ENCODE measurements at regions not wholly inside any gene's neighbourhood (a gene's known extent, or its start where the extent isn't known, plus 50 kb on each side); places are given as distances from the start of the nearest gene placed in this dataset.

DNA sequence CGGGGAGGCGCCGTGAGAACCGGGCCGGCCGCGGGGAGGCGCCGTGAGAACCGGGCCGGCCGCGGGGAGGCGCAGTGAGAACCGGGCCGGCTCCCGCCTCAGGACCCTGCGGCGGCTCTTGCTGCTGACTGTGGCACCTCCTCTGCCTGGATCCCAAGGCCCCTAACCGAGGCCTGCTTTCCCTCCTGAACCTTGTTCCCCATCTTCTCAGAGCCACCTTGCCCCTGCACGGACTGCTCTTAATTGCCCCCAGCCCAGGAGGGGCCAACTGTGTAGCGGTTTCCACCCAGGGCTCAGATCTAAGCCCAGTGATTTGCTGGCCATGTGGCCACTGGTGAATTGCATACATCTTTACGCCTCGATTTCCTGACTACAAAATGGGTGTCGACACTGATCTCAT lies 112.2 kb upstream of the B3GAT1 start:
- intact Hi-C loops (cut with DNase I), result no loop called here
- peak in 1 of 10 donors; percentile 34 for DNase-seq

DNA sequence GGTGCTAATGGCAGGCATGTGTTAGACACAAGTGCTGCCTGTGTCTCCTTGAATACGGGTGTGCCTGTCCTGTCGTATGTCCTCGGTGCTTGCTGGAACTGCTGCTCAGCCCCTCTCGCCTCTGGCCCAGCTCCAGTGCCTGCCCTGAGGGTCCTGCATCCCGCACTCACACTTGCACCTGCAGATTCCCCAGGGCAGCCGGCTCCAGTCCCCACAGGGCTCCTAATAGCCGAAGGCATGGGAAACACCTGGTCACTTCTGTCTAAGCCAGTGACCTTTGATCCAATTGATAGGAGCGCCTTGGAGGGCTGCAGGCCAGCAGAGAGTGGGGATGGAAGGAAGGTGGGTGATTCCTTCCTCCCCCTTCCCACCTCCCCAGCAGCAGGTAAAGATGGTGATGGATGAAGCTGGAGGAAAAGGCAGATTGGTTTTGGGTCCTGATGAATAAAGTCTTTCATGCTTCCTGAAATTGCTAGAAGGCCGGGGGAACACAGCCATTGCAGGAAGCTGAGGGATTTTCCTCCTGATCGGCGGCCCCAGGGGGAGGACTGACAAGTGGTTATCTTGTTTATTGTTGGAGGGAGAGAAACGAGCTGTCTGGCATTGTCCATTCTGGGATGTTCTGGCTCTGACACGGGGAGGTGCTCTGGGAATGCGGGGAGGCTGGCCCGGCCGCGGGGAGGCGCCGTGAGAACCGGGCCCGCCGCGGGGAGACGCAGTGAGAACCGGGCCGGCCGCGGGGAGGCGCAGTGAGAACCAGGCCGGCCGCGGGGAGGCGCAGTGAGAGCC lies 110.9 kb upstream of the B3GAT1 start:
- DNase-seq, result peak in 2 of 10 donors; percentile 39 to 49
- intact Hi-C loops (cut with DNase I), result no loop called here

DNA sequence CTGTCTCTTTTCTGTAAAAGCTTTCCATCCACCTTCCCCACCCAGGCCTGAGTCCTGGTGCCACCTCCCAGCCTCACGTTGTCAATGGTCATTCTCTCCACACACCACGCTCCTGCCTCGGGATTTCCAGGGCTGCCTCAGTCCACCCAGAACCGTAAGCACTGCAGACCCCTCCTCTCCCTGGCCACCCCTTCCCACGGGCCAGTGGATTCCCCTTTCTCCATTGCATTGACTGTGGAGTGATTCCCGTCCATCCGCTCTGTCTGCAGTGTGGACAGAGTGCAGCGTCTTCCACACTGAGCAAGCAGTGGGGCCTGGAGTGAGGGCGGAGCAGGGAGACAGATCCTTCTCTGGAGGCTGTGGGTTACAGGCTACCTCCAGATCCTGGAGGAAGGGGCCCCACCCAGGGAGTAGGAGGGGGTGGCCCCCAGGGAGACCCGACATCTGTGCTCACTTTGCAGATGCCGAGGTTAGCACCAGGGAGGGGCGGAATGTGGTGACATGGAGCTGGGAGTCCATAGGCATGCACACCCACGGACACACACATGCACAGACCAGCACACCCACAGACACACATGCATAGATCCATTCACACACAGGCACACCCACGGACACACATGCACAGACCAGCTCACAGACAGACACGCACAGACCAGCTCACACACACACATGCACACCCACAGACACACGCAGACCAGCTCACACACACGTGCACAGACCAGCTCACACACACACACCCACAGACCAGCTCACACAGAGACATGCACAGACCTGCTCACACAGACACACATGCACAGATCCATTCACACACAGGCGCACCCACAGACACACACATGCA lies 109.6 kb upstream of the B3GAT1 start:
- intact Hi-C loops (cut with DNase I), result no loop called here
- peak in 2 of 10 donors; percentile 36 to 46 for DNase-seq

DNA sequence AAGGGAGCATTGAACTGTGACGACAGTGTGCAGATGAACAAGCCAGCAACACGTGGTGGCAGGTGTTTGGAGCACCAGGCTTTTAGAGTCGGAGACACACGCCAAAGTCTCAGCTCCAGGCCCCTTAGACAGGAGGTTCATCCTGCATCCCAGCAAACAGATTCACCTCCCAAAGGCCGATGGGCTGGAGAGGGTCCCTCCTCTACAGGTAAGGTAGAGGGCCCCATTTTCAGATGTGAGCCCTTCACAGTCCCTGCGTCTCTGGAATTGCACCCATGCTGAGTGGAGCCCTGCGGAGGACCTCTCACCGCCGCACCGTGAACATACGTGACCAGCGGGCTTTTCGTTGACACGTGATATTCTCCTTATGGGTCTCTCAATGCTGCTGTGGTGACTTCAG lies 109.0 kb upstream of the B3GAT1 start:
- DNase-seq, result peak in 2 of 10 donors; percentile 31 to 43
- intact Hi-C loops (cut with DNase I), result no loop called here

DNA sequence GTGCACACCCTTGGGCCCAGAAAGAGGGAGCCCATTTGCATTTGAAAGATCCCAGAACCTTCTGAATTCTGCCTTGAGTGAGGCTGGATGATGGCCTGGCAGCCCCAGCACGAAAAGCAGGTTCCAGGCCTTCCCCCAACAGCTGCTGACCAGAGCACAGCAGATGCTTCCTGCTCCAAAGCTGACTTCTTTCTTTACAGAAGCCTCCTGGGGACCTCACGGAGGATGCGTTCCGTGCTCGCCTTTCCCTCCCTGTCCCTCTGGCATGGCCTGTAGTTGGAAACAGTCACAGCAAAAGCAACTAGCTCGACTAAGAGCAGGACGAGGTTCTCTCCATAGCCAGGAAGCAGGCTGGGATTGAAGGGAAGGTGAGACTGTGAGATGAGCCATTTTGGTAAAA lies 107.7 kb upstream of the B3GAT1 start:
- peak in 3 of 10 donors; percentile 12 to 38 (median 31) for DNase-seq
- intact Hi-C loops (cut with DNase I), result no loop called here

DNA sequence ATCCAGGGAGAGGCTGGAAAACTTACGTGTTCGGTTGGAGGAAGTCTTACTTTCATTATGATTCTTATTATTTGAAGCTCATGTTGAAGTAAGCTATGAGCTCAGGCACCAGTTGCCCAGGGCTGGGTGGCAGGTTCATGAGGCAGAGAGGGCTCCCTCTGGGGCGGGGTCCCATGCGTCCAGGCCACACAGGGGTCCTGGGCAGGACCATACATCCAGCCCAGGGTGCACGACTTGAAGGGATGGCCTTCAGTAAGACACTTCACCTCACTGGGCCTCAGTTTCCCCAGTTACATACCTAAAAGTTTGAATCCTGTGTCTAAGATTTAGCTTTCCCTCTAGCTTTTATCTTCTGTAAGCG lies 107.3 kb upstream of the B3GAT1 start:
- peak in 3 of 10 donors; percentile 29 to 67 (median 58) for DNase-seq
- intact Hi-C loops (cut with DNase I), result no loop called here

DNA sequence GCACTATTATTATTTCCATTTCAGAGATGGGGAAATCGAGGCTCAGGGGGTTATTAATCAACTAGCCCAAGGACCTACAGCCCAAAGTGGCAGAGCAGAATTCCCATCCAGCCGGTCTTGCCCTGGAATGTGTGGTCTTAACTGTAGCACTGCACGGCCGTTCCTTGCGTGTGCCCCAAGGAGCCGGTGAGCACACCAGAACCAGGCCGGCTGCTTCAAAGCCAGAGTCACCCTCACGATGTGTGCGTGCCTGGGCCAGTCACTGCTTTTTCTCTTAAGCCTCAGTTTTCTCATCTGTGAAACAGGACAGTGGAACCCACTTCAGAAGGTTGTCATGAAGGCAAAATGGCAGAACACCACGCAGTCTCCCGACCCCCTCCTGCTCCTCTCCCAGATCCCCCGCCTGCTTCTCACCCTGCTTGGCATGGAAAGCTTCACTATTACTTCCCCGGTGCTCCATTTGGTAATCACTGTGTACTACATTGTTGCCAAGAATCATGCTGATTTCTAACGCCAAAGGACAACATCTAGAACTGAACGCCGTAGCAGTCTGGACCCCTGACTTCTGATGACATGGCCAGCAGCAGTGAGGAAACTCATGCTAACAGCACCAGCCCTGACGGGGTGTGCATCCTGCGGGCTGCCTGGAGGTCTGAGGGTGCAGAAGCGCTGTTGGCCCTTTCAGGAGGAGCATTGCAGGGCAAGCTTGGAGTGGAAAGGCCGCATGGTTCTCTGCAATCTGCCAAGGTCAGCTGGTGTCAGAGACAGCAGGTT lies 106.8 kb upstream of the B3GAT1 start:
- DNase-seq, result peak in 3 of 10 donors; percentile 32 to 80 (median 42)
- intact Hi-C loops (cut with DNase I), result no loop called here

DNA sequence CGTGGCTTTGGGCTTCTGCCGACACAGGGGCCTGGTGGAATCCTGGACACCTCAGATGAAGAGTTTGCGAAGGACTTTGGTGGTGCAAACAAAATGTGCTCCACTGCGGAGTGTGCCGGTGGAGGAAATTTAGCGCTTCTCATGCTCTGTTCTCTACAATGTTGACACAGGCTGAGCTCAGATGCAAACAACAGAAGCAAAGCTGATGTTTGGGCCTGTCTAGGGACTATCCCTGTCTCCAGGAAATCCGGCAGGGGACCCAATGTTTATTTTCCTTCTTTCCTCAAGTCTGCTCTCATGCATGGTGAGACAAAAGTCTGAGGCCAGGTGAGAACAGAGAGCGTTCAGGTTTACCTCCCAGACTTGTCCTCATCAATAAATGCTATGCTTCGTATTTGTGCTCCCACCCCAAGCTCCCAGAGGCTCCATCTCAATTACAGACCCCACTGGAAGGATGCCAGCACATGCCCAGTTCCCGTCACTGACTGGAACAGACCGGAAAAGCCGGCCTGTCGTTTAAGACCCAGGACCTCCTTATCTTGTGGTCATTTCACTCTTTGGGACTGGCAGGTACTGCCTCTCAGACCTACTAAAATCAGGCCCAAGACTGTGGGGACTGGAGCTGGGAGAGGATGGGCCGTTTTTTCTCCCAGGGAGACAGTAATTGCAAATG lies 105.7 kb upstream of the B3GAT1 start:
- peak in 5 of 10 donors; percentile 3 to 46 (median 32) for DNase-seq
- intact Hi-C loops (cut with DNase I), result no loop called here

DNA sequence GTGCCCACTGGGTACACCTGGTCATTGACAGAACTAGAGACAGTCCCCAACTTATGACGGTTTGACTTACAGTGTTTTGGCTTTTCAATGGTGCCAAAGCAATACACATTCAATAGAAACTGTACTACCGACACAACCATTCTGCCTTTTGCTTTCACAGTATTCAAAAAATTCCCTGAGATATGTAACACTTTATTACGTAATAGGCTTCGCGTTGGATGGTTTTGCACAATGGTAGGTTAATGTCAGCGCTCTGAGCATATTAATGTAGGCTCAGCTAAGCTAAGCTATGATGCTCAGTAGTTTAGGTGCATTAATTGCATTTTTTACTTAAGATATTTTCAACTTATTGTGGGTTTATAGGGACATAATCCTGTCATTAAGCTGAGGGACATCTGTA lies 105.1 kb upstream of the B3GAT1 start:
- DNase-seq, result peak in 1 of 10 donors; percentile 12
- intact Hi-C loops (cut with DNase I), result no loop called here

DNA sequence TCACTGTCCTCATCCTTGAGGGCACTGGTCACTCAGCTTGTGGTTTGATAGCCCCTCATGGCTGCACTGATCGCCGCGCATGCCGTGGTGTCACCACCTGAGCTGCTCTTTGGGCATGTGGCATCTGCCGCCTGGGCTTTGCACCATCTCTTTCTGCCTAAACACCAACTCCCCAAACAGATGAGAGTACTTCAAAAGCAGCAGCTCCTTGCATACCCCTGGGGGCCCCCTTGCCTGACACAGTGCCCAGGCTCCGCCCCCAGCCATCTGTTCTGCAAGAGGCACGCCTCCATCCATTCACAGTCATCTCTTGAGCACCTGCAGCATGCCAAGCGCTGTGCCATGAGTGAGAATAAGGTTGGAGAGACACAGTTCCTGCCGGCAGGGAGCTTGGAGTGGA lies 104.5 kb upstream of the B3GAT1 start:
- DNase-seq, result peak in 9 of 10 donors; percentile 8 to 91 (median 53)

DNA sequence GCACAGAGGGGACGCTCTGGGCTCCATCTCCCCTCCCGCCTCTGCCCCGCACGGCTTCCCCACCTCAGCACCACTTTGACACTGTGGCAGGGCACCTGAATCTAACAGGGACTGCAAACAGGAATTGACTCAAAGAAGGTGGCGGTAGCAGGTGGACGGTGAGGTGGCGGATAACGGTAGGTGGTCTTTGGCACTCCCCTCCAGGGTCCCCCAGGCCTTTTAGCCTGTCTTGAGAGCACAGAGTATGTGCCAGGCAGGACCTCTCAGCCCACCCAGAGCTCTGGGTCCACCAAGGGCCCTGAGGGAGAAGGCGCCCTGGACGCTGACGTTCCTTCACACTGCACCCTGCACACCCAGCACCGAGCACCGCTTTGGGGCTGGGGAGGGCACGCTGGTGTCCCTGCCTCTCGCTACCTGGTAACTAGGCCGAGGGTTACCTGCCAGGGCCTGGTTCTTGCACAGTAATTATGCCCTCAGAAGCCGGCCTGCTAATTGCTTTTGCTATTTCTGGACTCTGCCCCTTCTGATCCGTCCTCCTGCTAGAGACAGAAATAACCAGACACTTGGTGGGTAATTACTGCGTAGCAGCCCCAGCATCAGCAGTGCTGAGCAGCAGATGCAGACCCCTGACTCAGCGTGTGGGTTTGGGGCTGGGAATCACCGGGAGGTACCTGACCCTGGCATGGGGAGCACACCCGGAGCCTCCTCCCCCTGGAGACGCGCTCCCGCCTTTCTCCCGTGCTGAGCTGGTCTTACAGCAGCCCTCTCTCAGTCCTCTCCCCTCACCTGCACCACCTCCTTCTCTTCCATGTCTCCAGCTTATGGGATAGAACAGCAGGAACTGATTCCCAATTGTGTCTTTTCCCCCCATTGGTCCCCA lies 103.3 kb upstream of the B3GAT1 start:
- peak in 5 of 10 donors; percentile 2 to 76 (median 47) for DNase-seq
- intact Hi-C loops (cut with DNase I), result no loop called here

More for the DNA sequence above, 104.5 kb upstream of the B3GAT1 start:
- intact Hi-C loops (cut with DNase I), result no loop called here

DNA sequence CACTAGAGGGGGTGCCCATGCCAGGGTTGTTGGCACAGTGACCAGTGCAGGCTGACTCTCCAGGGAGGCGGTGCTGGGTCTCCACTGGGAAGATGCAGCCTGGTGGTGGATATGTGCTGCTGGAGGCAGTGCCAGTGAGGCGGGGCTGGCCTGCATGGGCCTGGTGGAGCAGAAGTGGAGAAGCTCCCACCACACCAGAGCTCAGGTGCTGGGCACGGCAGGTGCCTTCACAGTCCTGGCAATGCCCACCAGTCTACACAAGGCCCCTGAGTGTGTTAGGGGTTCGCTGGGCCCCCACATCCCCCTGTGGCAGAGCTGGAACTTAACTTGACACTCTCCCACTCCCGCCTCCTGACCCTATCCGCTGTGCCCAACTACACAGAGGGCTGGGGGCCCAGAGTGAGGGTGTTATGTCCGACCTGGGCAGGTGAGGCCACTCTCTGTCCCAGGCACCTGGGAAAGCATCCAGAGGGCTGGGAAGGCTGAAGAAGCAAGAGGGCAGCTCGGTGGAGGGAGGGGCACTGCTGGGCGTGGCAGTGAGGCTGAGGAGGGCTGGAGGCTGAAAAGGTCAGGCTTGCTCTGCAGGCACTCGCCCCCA lies 102.4 kb upstream of the B3GAT1 start:
- DNase-seq, result peak in 4 of 10 donors; percentile 8 to 78 (median 42)
- intact Hi-C loops (cut with DNase I), result no loop called here

DNA sequence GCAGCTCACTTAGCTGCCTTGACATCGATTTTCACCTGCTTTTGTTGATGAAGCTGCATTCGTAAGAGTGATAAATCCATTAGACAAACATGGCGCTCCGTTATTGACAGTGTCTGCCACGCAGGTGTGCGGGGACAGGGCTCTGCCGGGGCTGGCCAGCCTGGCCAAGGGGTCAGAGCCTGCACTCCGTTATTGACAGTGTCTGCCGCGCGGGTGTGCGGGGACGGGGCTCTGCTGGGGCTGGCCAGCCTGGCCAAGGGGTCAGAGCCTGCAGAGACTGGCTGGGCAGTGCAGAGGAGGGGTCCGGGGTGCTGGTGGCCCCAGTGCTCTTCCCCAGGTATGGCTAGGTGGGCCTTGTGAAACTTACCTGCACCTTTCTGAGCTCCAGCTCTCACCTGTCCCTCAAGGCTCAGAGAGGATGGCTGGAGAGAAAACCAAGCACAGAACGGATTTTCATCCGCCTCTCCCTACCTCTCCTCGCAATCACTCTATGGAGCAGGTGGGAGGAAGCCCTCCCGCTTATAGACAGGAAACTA lies 101.6 kb upstream of the B3GAT1 start:
- intact Hi-C loops (cut with DNase I), result no loop called here
- DNase-seq, result peak in 4 of 10 donors; percentile 6 to 76 (median 34)

DNA sequence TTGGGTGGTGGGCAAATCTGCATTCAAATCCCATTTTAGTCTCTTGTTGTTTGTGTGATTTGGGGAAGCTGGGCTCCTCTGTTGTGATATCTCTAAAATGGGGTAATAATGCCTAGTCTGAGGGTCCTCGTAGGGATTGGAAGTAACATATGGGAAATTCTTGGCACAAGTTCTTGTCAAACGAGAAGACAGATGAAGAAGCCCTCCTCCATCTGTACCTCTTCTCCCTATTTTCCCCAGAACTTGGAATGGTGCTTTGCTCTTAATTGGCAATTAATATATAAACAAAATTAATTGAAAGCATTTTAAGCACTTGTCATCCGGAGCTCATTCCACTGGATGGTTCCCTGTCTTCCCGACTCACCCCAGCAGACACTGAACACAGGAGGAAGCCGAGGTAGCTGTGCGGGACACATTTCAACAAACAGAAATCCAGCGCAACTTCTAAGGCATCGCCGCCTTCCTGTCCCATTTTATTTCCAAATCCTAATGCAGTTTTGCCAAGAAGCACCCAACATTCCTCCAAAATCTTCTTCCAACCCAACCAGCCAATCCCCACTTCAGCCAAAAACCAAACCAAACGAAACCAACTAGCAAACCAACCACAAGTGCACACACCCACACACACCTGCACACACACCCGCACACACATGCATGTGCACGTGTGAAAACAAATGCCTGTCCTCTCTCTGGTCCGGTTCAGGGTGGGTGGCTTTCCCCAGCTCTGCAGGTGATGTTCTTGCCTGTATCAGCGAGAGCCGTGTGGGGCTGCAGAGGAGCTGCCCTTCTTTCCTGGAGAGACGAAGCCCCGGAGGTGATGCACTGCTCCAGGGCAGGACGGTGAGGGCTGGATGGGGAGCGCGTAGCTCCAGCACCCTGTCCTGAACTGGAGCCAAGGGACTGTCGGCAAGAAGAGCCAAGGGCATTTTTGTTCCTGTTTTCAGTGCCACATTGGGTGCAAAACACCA lies 100.8 kb upstream of the B3GAT1 start:
- intact Hi-C loops (cut with DNase I), result no loop called here
- peak in 5 of 10 donors; percentile 1 to 59 (median 45) for DNase-seq

DNA sequence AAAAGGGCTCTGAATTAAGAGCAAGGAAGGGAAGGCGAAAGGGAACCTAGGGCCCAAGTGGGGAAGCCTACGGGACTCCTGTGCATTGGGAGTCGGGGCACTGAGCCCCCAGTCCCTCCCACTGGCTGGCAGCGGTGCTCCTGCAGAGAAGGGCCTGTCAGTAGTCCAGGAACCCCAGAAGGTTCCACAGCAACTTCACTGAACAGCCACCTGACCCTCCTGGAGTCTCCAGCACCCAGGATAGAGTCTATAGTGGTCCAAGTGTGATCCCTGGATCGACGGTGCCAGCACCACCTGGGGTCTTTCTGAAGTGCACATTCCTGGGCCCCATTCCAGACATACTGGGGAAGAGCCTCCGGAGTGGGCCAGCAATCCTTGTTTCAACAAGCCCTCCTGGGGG lies 100.0 kb upstream of the B3GAT1 start:
- intact Hi-C loops (cut with DNase I), result no loop called here
- DNase-seq, result peak in 3 of 10 donors; percentile 33 to 57 (median 54)

DNA sequence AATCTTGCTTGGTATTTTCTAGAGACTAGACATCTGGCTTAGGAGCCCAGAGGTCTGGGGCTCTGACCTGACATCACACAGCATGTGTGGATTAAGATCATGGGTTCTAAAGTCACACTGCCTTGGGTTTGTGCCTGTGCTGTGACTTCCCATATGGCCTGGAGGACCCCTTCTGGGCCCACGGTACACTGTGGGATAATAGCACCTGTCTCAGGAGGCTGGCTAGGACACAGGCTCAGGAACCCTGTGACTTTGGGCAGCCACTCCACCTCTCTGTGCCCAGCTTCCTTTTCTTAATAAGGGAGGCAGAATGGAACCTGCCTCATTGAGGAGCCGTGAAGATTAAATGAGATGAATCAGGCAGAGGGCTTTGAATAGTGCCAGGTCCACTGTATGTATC lies 99.2 kb upstream of the B3GAT1 start:
- peak in 4 of 10 donors; percentile 1 to 31 (median 17) for DNase-seq
- intact Hi-C loops (cut with DNase I), result no loop called here
